Sigmoid colon (tissue), 4 donors: ENCODE measurements at regions not wholly inside any gene's neighbourhood (a gene's known extent, or its start where the extent isn't known, plus 50 kb on each side); places are given as distances from the start of the nearest gene placed in this dataset.

Source experiments
- CTCF ChIP-seq, 4 experiments: fragments of 450-650 bp in 3 of 4; fragments of 200-600 bp in 1 of 4; IDR thresholded peaks; one replicate each; pipeline ENCODE4 v1.5.1; 2016 to 2019; ENCODE audit warnings: antibody characterized with exemption in 4 of 4, mild to moderate bottlenecking in 3 of 4, moderate library complexity in 2 of 4
- EP300 ChIP-seq, 4 donors: sonication (generic); formaldehyde crosslinking; IDR thresholded peaks; one replicate each; pipeline ENCODE4 v1.6.1; 2017; ENCODE audit warnings: antibody characterized with exemption in 4 of 4

- TF ChIP-seq EP300 (IDR thresholded peaks at IDR 0.05) (no peak), CTCF (IDR thresholded peaks at IDR 0.05) (no peak)
Measured at GRCh38 chr16:17643935-17644334, 173.2 kb upstream of the XYLT1 start.
